ENCODE measurements at regions not wholly inside any gene's neighbourhood (a gene's known extent, or its start where the extent isn't known, plus 50 kb on each side); places are given as distances from the start of the nearest gene placed in this dataset.

DNA sequence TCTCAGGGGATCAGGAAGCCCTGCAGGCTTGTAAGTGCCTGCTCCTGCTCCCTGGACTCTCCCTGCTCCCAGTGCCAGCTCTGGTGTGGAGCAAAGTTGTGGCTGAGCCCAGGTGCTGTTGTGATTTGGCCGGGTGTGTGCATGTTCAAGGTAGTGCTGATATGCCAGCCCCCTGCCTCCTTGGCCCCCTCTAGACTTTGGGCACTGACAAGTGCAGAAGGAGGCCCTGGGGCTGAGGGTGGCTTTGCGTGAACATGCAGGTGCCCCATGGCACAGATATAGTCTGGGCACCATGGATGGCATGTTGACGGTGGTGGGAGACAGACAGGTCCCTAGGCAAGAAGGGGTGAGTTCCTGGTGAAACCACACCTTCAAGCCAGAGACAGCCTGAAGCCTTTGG lies 441.6 kb upstream of the CDH8 start:
- DNase-seq (ENCODE audit: low read depth): no peak
- no peaks in the 10 kb centered on the region for H3K27me3 ChIP-seq (ENCODE audit: control insufficient read depth, insufficient read depth, low read length)
- H3K4me3 ChIP-seq (ENCODE audit: low read depth, low read length): no peak overlapping the region
- H3K36me3 ChIP-seq (ENCODE audit: control insufficient read depth, insufficient read depth, low read length): no peaks in the 10 kb centered on the region
- FAIRE-seq: no peak
- TF ChIP-seq, protein P1, sequence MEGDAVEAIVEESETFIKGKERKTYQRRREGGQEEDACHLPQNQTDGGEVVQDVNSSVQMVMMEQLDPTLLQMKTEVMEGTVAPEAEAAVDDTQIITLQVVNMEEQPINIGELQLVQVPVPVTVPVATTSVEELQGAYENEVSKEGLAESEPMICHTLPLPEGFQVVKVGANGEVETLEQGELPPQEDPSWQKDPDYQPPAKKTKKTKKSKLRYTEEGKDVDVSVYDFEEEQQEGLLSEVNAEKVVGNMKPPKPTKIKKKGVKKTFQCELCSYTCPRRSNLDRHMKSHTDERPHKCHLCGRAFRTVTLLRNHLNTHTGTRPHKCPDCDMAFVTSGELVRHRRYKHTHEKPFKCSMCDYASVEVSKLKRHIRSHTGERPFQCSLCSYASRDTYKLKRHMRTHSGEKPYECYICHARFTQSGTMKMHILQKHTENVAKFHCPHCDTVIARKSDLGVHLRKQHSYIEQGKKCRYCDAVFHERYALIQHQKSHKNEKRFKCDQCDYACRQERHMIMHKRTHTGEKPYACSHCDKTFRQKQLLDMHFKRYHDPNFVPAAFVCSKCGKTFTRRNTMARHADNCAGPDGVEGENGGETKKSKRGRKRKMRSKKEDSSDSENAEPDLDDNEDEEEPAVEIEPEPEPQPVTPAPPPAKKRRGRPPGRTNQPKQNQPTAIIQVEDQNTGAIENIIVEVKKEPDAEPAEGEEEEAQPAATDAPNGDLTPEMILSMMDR (IDR thresholded peaks at IDR 0.05; ENCODE audit: insufficient read depth, low read length, severe bottlenecking): no peak

DNA sequence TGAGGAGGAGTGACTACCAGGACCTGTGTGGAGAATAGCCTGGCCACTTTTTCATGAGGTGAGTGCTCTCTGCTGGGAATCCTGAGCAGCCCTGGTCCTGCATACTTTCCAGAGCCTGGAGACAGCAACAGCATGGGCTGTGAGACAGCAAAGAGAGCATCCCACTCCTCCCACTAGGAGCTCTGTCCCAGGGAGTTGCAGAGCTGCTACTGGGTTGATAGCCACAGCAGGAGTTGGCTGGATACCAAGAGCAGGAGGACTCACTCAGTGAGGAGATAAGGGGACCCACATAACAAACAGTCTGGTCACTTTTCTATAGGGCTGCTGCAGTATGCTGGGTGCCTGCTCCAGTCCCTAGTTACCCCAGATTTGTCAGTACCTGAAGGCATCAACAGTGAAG lies 439.3 kb upstream of the CDH8 start:
- DNase-seq (ENCODE audit: low read depth) (no peak), FAIRE-seq (no peak)
- TF ChIP-seq, protein P1 (IDR thresholded peaks at IDR 0.05; ENCODE audit: insufficient read depth, low read length, severe bottlenecking): no peak
- no peaks in the 10 kb centered on the region for H3K36me3 ChIP-seq (ENCODE audit: control insufficient read depth, insufficient read depth, low read length)
- no peak overlapping the region for H3K4me3 ChIP-seq (ENCODE audit: low read depth, low read length)
- H3K27me3 ChIP-seq (ENCODE audit: control insufficient read depth, insufficient read depth, low read length): no peaks in the 10 kb centered on the region

DNA sequence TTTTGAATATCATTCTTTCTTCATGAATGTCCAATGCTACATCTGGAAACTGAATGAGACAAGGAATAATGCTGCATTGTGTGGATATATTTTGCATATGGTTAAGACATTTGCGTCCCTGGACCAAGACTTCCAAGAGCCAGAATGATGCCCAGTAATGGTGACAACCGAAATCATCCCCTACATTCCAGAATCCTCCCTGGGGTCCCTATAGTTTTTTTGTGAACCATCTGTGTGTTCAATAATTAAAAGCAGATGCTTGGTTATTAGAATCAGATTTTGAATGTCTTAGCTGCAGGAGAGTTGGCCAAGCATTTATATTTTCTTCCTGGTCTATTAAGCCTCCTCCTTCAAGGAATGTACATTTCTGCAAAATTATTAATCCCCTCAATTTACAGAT lies 426.7 kb upstream of the CDH8 start:
- FAIRE-seq (no peak), DNase-seq (ENCODE audit: low read depth) (no peak)
- Histone ChIP-seq H3K36me3 (ENCODE audit: control insufficient read depth, insufficient read depth, low read length) (no peaks in the 10 kb centered on the region), H3K4me3 (ENCODE audit: low read depth, low read length) (no peak overlapping the region), H3K27me3 (ENCODE audit: control insufficient read depth, insufficient read depth, low read length) (no peaks in the 10 kb centered on the region)
- TF ChIP-seq, protein P1 (IDR thresholded peaks at IDR 0.05; ENCODE audit: insufficient read depth, low read length, severe bottlenecking): no peak

DNA sequence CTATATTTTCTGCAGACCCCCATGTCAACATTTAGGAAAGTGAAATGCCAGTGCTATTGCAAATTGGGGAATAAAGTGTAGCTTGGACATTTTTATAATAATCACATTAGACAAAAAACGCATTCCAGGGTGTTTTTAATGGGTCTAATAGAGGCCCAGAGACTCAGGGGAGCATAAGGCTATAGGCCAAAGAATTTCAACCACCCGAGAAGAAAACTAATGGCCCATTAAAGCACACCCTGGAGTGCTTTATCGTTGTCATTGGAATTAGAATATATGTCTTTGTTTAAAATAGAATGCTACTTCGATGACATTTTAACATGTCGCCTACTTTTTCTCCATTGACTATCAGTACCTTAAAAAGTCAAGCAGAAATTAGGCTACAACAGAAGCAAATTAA lies 414.1 kb upstream of the CDH8 start:
- Histone ChIP-seq H3K36me3 (ENCODE audit: control insufficient read depth, insufficient read depth, low read length) (no peaks in the 10 kb centered on the region), H3K27me3 (ENCODE audit: control insufficient read depth, insufficient read depth, low read length) (no peaks in the 10 kb centered on the region), H3K4me3 (ENCODE audit: low read depth, low read length) (no peak overlapping the region)
- TF ChIP-seq, protein P1 (IDR thresholded peaks at IDR 0.05; ENCODE audit: insufficient read depth, low read length, severe bottlenecking): no peak
- FAIRE-seq: no peak
- DNase-seq (ENCODE audit: low read depth): no peak

DNA sequence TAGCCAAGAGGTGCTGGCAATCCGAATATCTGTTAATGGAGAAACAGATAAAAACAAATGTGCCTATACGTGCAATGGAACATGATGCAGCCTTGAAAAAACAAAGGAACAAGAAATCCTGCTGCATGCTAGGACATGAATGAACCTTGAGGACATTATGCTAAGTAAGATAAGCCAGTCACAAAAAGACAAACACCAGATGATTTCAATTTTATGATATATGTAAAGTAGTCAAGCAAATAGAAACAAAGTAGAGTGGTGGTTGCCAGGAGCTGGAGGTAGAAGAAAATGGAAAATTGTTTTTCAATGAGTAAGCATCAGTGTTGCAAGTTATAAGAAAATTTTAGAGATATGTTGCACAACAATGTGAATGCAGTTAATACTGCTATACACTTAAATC lies 409.7 kb upstream of the CDH8 start:
- Histone ChIP-seq H3K27me3 (ENCODE audit: control insufficient read depth, insufficient read depth, low read length) (no peaks in the 10 kb centered on the region), H3K36me3 (ENCODE audit: control insufficient read depth, insufficient read depth, low read length) (no peaks in the 10 kb centered on the region), H3K4me3 (ENCODE audit: low read depth, low read length) (no peak overlapping the region)
- TF ChIP-seq, protein P1 (IDR thresholded peaks at IDR 0.05; ENCODE audit: insufficient read depth, low read length, severe bottlenecking): no peak
- no peak for FAIRE-seq
- peak; percentile 50 for DNase-seq (ENCODE audit: low read depth)

DNA sequence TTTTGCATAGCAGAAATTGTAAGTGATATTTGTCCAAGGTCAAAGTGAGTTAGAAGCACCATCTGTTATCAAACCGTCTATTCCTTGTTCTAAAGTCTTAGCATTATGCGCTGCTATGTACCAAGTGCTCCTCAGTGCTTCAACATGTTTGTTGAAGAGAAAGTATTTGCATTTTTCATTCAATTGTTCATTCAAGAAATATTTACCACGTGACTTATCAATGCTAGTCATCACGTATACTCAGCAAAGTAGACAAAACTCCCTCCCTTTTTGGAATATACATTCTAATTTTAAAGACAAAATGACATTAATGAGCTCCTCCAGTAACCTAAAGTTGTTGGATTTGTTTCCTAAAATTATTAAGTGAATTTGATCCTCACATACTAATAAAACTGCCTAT lies 388.0 kb upstream of the CDH8 start:
- H3K36me3 ChIP-seq (ENCODE audit: control insufficient read depth, insufficient read depth, low read length): no peaks in the 10 kb centered on the region
- TF ChIP-seq, protein P1 (IDR thresholded peaks at IDR 0.05; ENCODE audit: insufficient read depth, low read length, severe bottlenecking): no peak
- H3K4me3 ChIP-seq (ENCODE audit: low read depth, low read length): no peak overlapping the region
- FAIRE-seq (no peak), DNase-seq (ENCODE audit: low read depth) (no peak)
- no peaks in the 10 kb centered on the region for H3K27me3 ChIP-seq (ENCODE audit: control insufficient read depth, insufficient read depth, low read length)

Measured in bronchial epithelial cell (primary cell).